ENCODE measurements at regions not wholly inside any gene's neighbourhood (a gene's known extent, or its start where the extent isn't known, plus 50 kb on each side); places are given as distances from the start of the nearest gene placed in this dataset.

DNA sequence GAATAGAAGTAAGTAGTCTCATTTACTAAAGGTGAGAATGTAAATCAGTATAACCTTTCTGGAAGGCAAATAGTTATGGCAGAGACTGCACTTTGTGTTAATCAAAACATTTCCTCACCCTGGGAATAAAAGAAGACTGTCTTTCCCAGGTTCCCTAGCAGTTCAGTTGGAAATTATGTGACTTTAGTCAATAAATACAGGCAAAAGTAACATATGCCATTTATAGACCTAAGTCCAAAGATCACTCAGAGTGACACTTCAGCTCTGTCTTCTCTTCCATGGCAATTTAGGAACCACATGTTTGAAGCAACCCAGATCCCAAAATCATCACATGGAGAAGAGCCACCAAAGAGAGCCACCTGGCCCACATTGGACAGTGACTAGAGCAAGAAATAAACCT lies 160.7 kb upstream of the SV2C start:
- ChIA-PET POLR2A (ENCODE audit: low non-redundant PET) (no interaction called here), CTCF (no interaction called here)
- Histone ChIP-seq H3K36me3 (ENCODE audit: insufficient read depth, low read length, poor library complexity, severe bottlenecking) (no peaks in the 10 kb centered on the region), H3K9me3 (ENCODE audit: low read depth, low read length, poor library complexity, severe bottlenecking) (no peaks in the 10 kb centered on the region), H3K27me3 (replicated peaks; ENCODE audit: insufficient read depth, low read depth, low read length, poor library complexity) (peaks cover under 1% of the 10 kb centered on the region), H3K4me1 (ENCODE audit: insufficient read depth, low read length, poor library complexity, severe bottlenecking) (no peaks in the 10 kb centered on the region), H3K27ac (ENCODE audit: low read depth, low read length, poor library complexity, severe bottlenecking) (no peak overlapping the region), H3K4me3 (ENCODE audit: low read depth, low read length, poor library complexity, severe bottlenecking) (no peak overlapping the region)
- intact Hi-C loops (cut with micrococcal nuclease; ENCODE audit: unreplicated experiment), result no loop called here
- TF ChIP-seq CTCF (conservative IDR thresholded peaks at IDR 0.05; ENCODE audit: low read depth, low read length), result no peak
- TF ChIP-seq EZH2 (IDR thresholded peaks at IDR 0.05; ENCODE audit: borderline replicate concordance, low read depth, low read length, poor library complexity, severe bottlenecking), result no peak
- no TSS peak for BruUV-seq (replicated peaks)
- DNase-seq (ENCODE audit: low spot score), result no peak

DNA sequence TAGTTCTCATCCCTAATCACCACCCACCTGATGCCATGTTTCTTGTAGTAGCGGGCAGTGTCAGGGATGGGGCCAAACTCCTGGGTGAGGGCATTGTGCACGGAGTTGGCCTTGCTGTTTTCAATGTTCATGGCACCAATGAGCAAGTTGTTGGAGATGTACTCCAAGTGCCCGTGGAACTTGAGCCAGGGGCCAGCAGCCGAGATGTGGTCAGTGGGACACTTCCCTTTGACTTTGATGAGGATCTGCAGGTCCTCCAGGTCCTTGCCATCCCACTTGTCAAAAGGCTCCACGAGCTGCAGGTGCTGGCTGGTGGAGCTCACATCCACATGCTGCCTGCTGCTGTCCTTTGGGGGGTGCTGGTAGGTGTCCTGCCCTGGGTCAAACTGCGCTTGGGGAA lies 162.2 kb upstream of the SV2C start:
- BruUV-seq (replicated peaks), result no TSS peak
- Histone ChIP-seq H3K4me3 (ENCODE audit: low read depth, low read length, poor library complexity, severe bottlenecking) (no peak overlapping the region), H3K27me3 (replicated peaks; ENCODE audit: insufficient read depth, low read depth, low read length, poor library complexity) (peaks cover 4% of the 10 kb centered on the region), H3K9me3 (ENCODE audit: low read depth, low read length, poor library complexity, severe bottlenecking) (no peaks in the 10 kb centered on the region), H3K4me1 (ENCODE audit: insufficient read depth, low read length, poor library complexity, severe bottlenecking) (no peaks in the 10 kb centered on the region), H3K27ac (ENCODE audit: low read depth, low read length, poor library complexity, severe bottlenecking) (no peak overlapping the region), H3K36me3 (ENCODE audit: insufficient read depth, low read length, poor library complexity, severe bottlenecking) (no peaks in the 10 kb centered on the region)
- no peak for DNase-seq (ENCODE audit: low spot score)
- CTCF ChIA-PET, result no interaction called here
- TF ChIP-seq CTCF (conservative IDR thresholded peaks at IDR 0.05; ENCODE audit: low read depth, low read length) (no peak), EZH2 (IDR thresholded peaks at IDR 0.05; ENCODE audit: borderline replicate concordance, low read depth, low read length, poor library complexity, severe bottlenecking) (no peak)
- POLR2A ChIA-PET (ENCODE audit: low non-redundant PET), result no interaction called here
- intact Hi-C loops (cut with micrococcal nuclease; ENCODE audit: unreplicated experiment), result no loop called here

GRCh38 chr5:75916144-75916543 lies 167.0 kb upstream of the SV2C start:
- BruUV-seq (replicated peaks), result no TSS peak
- CTCF ChIA-PET, result no interaction called here

More at GRCh38 chr5:75916144-75916543, 167.0 kb upstream of the SV2C start:
- H3K27me3 ChIP-seq (replicated peaks; ENCODE audit: insufficient read depth, low read depth, low read length, poor library complexity), result peaks cover 4% of the 10 kb centered on the region
- intact Hi-C loops (cut with micrococcal nuclease; ENCODE audit: unreplicated experiment), result no loop called here
- no peak overlapping the region for H3K27ac ChIP-seq (ENCODE audit: low read depth, low read length, poor library complexity, severe bottlenecking)
- no peaks in the 10 kb centered on the region for H3K9me3 ChIP-seq (ENCODE audit: low read depth, low read length, poor library complexity, severe bottlenecking)
- H3K4me3 ChIP-seq (ENCODE audit: low read depth, low read length, poor library complexity, severe bottlenecking), result no peak overlapping the region
- DNase-seq (ENCODE audit: low spot score), result no peak
- H3K4me1 ChIP-seq (ENCODE audit: insufficient read depth, low read length, poor library complexity, severe bottlenecking), result no peaks in the 10 kb centered on the region
- TF ChIP-seq CTCF (conservative IDR thresholded peaks at IDR 0.05; ENCODE audit: low read depth, low read length) (no peak), EZH2 (IDR thresholded peaks at IDR 0.05; ENCODE audit: borderline replicate concordance, low read depth, low read length, poor library complexity, severe bottlenecking) (no peak)
- POLR2A ChIA-PET (ENCODE audit: low non-redundant PET), result no interaction called here
- no peaks in the 10 kb centered on the region for H3K36me3 ChIP-seq (ENCODE audit: insufficient read depth, low read length, poor library complexity, severe bottlenecking)
